ENCODE measurements at regions not wholly inside any gene's neighbourhood (a gene's known extent, or its start where the extent isn't known, plus 50 kb on each side); places are given as distances from the start of the nearest gene placed in this dataset.

GRCh38 chr14:101362529-101363260 is 198.6 kb upstream of the DIO3 start:
- Histone ChIP-seq H3K4me3 (ENCODE audit: low read depth, low read length) (no peak overlapping the region), H3K27me3 (ENCODE audit: control insufficient read depth, insufficient read depth, low read length) (no peaks in the 10 kb centered on the region), H3K36me3 (ENCODE audit: control insufficient read depth, insufficient read depth, low read length) (no peaks in the 10 kb centered on the region)
- no peak for TF ChIP-seq CTCF (IDR thresholded peaks at IDR 0.05; ENCODE audit: insufficient read depth, low read length, severe bottlenecking)
- FAIRE-seq, result peak; percentile 23
- no peak for DNase-seq (ENCODE audit: low read depth)

- no peak for DNase-seq (ENCODE audit: low read depth)
- H3K36me3 ChIP-seq (ENCODE audit: control insufficient read depth, insufficient read depth, low read length), result no peaks in the 10 kb centered on the region
- no peak for TF ChIP-seq CTCF (IDR thresholded peaks at IDR 0.05; ENCODE audit: insufficient read depth, low read length, severe bottlenecking)
- FAIRE-seq, result no peak
- H3K27me3 ChIP-seq (ENCODE audit: control insufficient read depth, insufficient read depth, low read length), result no peaks in the 10 kb centered on the region
- no peak overlapping the region for H3K4me3 ChIP-seq (ENCODE audit: low read depth, low read length)
Measured at GRCh38 chr14:101363261-101363555, 198.1 kb upstream of the DIO3 start.

GRCh38 chr14:101363880-101364391 is 197.4 kb upstream of the DIO3 start:
- Histone ChIP-seq H3K27me3 (ENCODE audit: control insufficient read depth, insufficient read depth, low read length) (no peaks in the 10 kb centered on the region), H3K4me3 (ENCODE audit: low read depth, low read length) (no peak overlapping the region), H3K36me3 (ENCODE audit: control insufficient read depth, insufficient read depth, low read length) (no peaks in the 10 kb centered on the region)
- no peak for FAIRE-seq
- DNase-seq (ENCODE audit: low read depth), result no peak
- TF ChIP-seq CTCF (IDR thresholded peaks at IDR 0.05; ENCODE audit: insufficient read depth, low read length, severe bottlenecking), result no peak

- Histone ChIP-seq H3K27me3 (ENCODE audit: control insufficient read depth, insufficient read depth, low read length) (no peaks in the 10 kb centered on the region), H3K36me3 (ENCODE audit: control insufficient read depth, insufficient read depth, low read length) (no peaks in the 10 kb centered on the region), H3K4me3 (ENCODE audit: low read depth, low read length) (no peak overlapping the region)
- FAIRE-seq, result no peak
- no peak for TF ChIP-seq CTCF (IDR thresholded peaks at IDR 0.05; ENCODE audit: insufficient read depth, low read length, severe bottlenecking)
- no peak for DNase-seq (ENCODE audit: low read depth)
Measured at GRCh38 chr14:101364503-101365328, 196.6 kb upstream of the DIO3 start.

GRCh38 chr14:101365329-101366158 is 195.8 kb upstream of the DIO3 start:
- no peak overlapping the region for H3K4me3 ChIP-seq (ENCODE audit: low read depth, low read length)
- H3K36me3 ChIP-seq (ENCODE audit: control insufficient read depth, insufficient read depth, low read length), result no peaks in the 10 kb centered on the region
- FAIRE-seq (peak; percentile 23), DNase-seq (ENCODE audit: low read depth) (no peak)
- no peak for TF ChIP-seq CTCF (IDR thresholded peaks at IDR 0.05; ENCODE audit: insufficient read depth, low read length, severe bottlenecking)
- no peaks in the 10 kb centered on the region for H3K27me3 ChIP-seq (ENCODE audit: control insufficient read depth, insufficient read depth, low read length)

Measured in bronchial epithelial cell (primary cell).